Activated CD4-positive, alpha-beta T cell treated with anti-CD3 and anti-CD28 coated beads for 24 hours (primary cell): ENCODE measurements at regions not wholly inside any gene's neighbourhood (a gene's known extent, or its start where the extent isn't known, plus 50 kb on each side); places are given as distances from the start of the nearest gene placed in this dataset.

Experiments used
- DNase-seq, 2 donors: peaks; one replicate each; pipeline ENCODE4 v3.0.0-alpha.2; 2020; ENCODE audit warnings: low read depth in 2 of 2

DNA sequence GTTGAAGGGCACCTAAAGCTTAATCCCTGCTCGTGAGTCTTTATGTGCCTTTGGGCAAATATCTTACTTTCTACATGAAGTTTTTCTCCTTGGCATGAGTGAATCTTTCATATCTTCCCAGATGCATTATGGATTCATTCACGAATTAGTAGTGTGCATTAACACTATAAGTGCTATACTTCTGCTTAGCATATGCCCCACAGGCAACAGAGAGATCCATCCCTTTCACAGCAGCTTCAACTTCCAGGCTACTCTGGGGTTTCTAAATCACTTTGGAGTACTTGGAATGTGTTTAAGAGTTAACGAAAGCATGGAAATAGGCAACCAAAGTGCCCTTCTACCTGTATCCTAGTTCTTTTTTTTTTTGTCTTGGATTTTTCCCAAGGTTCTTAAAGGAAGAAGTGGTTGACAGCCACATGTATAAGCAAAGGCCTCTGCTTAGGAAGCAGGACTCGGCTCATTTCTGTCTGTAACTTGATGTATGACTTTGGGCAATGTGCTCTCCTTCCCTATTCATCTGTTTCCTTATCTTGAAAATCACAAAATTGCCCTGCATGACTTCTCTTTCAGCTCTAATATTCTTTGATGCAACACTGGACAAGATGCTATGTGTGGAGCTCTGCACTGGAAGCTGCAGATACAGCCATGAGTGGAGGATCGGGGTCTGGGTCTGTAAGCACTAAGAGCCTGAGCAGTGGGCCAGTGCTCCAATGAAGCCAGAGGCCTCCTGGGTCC is 54.5 kb upstream of the ME3 start:
- no peak for DNase-seq

DNA sequence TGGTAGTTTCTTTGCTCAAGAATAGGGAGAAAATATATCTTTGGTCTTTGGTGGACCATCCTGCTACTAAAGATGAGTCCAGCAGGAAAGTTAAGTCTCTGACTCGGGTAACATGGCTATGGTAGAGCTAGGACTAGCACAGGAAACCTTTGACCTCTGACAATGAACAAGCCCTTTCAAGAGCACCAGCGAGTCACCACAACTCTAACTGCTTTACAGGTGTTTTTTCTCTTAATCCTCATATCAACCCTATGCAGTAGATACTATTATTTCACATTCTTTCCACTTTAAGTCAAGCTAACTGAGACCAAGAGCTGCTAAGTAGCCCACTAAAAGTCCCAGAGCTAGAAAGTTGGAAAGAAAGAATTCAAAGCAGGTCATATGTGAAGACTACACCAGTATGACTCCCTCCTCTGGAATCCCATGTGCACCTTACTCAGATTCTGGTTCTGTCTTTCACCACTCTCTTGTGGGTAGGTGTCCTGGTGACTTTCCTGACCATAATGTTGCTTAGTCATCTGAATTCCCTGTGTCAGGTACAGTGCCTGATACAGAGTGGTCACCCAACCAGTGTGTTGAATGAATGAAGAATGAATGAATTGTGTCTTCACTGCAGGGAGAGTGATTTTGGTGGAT is 53.8 kb upstream of the ME3 start:
- no peak for DNase-seq

DNA sequence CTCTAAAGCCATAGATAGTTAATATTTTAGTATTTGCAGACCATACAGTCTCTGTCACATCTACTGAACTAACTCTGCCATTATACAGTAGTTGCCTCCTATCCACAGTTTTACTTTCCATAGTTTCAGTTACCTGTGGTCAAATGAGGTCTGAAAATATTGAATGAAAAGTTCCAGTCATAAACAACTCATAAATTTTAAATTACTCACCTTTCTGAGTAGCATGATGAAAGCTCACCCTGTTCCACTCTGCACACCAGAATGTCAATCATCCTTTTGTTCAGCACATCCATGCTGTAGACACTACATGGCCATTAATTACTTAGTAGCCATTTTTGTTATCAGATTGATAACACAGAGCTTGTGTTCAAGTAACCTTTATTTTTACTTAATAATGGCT is 51.7 kb upstream of the ME3 start:
- DNase-seq: no peak

DNA sequence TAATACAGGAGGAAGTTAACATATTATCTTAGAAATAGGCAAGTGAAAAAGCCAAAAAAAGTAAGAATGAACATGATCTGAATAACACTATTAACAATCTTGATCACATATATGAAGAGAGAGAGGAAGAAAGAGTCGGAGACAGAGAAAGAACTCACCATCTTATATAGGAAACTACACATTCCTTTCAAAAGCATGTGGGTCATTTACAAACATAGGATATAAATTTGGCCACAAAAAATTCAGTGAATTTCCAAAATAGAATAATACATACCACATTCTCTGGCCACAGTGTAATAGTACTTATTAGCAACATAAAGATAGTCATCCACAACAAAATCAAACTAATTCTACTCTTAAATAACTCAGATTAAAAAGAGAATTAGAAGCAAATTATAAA is 50.9 kb upstream of the ME3 start:
- DNase-seq: no peak

DNA sequence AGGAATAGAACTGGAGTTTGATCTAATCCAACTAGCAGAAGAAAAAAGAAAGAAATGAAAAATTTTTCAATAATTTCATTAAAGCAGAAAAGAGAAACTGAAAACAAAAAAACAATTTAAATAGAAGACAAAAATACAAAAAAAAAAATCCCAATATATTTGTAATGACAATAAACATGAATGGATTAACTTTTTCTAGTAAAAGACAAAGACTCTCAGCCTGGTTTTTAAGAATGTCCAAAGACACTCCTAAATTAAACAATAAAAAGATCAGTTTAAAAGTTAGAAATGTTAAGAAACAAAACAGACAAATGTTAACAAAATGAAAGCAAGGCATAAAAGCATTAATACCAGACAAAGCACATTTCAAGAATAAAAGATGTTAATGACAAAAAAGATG is 50.3 kb upstream of the ME3 start:
- no peak for DNase-seq
